Left ventricle myocardium inferior (tissue), 1 donor: ENCODE measurements at regions not wholly inside any gene's neighbourhood (a gene's known extent, or its start where the extent isn't known, plus 50 kb on each side); places are given as distances from the start of the nearest gene placed in this dataset.
"Not testable (repeated sequence)": the region's sequence is repeated elsewhere in the genome, so short reads cannot be mapped to it uniquely, and the experiment has no call there.

ENCODE experiments used
- DNase-seq: peaks from one replicate; pipeline ENCODE4 v3.0.0-alpha.2; 2020
- H3K27ac ChIP-seq: fragments of 200-600 bp; replicated peaks from 2 replicates; pipeline ENCODE4 v1.8.0; 2021
- H3K27me3 ChIP-seq: fragments of 200-600 bp; 2 replicates; pipeline ENCODE4 v1.8.0; 2021; ENCODE audit warnings: low read depth
- H3K36me3 ChIP-seq: fragments of 200-600 bp; 2 replicates; pipeline ENCODE4 v1.8.0; 2021
- H3K4me1 ChIP-seq: fragments of 200-600 bp; 2 replicates; pipeline ENCODE4 v1.8.0; 2021
- H3K4me3 ChIP-seq: fragments of 200-600 bp; 2 replicates; pipeline ENCODE4 v1.8.0; 2021; ENCODE audit warnings: mild to moderate bottlenecking, moderate library complexity
- H3K9me3 ChIP-seq: fragments of 200-600 bp; replicated peaks from 2 replicates; pipeline ENCODE4 v1.8.0; 2021
- CTCF ChIP-seq: fragments of 200-600 bp; IDR thresholded peaks from 2 replicates; pipeline ENCODE4 v1.8.0; 2021; ENCODE audit warnings: antibody characterized with exemption, mild to moderate bottlenecking, borderline replicate concordance
- intact Hi-C: fragments of 100-400 bp; cut with micrococcal nuclease; formaldehyde crosslinking; loops from one replicate; pipeline ENCODE4 v1.11.0; 2022
- donor health status: DM: no; HTN: yes; CAD: no; lungs with severe emphysema.

DNA sequence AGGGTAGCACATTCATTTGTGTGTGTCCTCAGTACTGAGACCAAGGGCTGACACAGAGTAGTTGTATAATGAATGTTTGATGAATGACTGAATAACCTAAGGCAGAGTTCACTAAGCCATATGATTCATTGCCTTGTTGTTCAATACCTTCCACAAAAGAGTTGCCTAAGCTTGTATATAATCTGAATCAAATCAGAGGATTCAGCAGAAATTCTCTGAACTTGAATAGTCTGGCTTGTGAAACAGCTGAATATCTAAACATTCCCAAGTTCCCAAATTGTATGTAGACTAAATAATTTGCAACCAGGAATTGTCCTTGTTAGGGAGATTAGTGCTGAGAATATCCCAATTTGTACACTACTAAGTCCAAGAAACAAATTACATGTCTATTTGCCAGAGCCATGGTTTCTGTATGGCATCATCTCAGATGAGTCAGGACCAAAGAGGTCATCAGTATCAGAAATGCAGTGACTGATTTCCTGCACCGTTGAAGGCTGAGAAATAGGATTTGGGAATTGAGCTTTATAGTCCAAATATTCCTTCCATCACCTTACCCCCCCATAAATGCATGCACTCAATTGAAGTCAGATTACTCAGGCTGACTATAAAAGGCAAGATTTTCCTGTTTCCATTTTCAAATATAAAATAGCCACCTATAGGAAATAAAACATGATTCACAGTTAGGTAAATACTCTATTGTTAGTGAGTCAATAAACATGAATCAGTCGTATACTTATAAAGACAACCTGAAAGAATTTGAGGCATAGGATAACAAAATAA lies 168.7 kb downstream of the PHLDA1 start:
- Histone ChIP-seq H3K4me1 (no peaks in the 10 kb centered on the region), H3K9me3 (no peaks in the 10 kb centered on the region), H3K27me3 (no peaks in the 10 kb centered on the region), H3K36me3 (no peaks in the 10 kb centered on the region), H3K27ac (no peak overlapping the region), H3K4me3 (no peak overlapping the region)
- TF ChIP-seq CTCF, result no peak
- no peak for DNase-seq
- intact Hi-C loops, result no loop called here

DNA sequence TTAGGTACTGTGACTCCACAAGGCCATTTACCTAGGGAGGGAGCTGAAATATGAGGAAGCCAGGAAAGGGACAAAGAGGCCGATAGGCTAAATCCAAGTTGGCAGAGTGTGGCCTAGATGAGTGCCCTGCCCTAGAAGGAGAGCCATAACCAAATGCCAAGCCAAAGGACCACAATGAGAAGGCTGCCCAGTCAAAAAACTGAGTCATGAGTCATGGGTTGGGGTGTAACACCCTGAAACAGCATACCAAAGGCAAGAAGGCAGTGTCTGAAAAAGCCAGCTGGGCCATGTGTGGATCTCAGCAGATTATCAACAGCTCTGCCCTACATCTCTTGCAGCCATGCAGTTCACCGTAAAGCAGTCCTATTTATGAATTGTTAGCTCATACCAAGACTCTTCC lies 171.7 kb downstream of the PHLDA1 start:
- H3K4me1 ChIP-seq, result peaks cover 4% of the 10 kb centered on the region
- no peak overlapping the region for H3K4me3 ChIP-seq
- no peaks in the 10 kb centered on the region for H3K27me3 ChIP-seq
- H3K36me3 ChIP-seq, result no peaks in the 10 kb centered on the region
- H3K27ac ChIP-seq, result no peak overlapping the region
- intact Hi-C loops, result no loop called here
- no peak for TF ChIP-seq CTCF
- no peaks in the 10 kb centered on the region for H3K9me3 ChIP-seq
- no peak for DNase-seq

- no peaks in the 10 kb centered on the region for H3K27me3 ChIP-seq
- H3K4me3 ChIP-seq, result no peak overlapping the region
- H3K9me3 ChIP-seq, result no peaks in the 10 kb centered on the region
- no peak overlapping the region for H3K27ac ChIP-seq
- TF ChIP-seq CTCF, result no peak
- H3K4me1 ChIP-seq, result peaks cover 8% of the 10 kb centered on the region
- DNase-seq, result no peak
- H3K36me3 ChIP-seq, result no peaks in the 10 kb centered on the region
- intact Hi-C loops, result no loop called here
Observed at GRCh38 chr12:75856235-75856634, 175.3 kb downstream of the PHLDA1 start.

- no peak for TF ChIP-seq CTCF
- DNase-seq, result no peak
- Histone ChIP-seq H3K27ac (no peak overlapping the region), H3K4me3 (no peak overlapping the region), H3K36me3 (no peaks in the 10 kb centered on the region), H3K27me3 (no peaks in the 10 kb centered on the region), H3K9me3 (no peaks in the 10 kb centered on the region), H3K4me1 (peaks cover 8% of the 10 kb centered on the region)
- intact Hi-C loops, result no loop called here
Observed at GRCh38 chr12:75855360-75855759, 176.2 kb downstream of the PHLDA1 start.

DNA sequence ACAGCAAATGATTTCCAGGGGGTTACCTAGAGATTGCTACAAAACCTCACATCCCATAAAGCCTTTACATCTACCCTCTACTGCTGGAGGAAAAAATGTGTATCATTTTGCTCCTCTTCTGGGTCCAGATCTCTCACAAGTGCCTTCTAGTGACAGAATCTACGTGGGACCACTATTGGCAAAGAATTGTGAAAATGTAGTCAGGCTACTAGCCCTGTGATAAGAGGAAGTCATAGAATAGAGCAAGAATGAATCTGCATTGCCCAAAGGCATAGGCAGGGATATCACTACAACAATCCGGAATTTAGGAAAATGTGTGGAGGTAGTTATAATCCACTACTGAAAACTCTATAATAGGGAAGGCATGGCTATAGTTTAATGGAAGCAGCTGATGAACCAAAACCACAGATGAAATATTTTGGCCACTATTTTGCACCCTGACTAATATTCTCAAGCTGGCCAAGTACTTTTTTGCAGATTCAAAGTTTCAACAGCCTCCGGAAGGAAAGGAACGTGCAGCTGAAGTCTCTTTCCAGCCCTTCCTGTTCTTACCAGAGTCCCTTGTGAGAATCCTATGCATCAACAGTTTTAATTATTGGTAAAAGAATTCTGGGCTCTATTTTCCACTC lies 176.8 kb downstream of the PHLDA1 start:
- no peak for DNase-seq
- peaks cover 9% of the 10 kb centered on the region for H3K4me1 ChIP-seq
- intact Hi-C loops, result no loop called here
- no peak overlapping the region for H3K4me3 ChIP-seq
- H3K36me3 ChIP-seq, result no peaks in the 10 kb centered on the region
- no peak overlapping the region for H3K27ac ChIP-seq
- TF ChIP-seq CTCF, result no peak
- H3K27me3 ChIP-seq, result no peaks in the 10 kb centered on the region
- H3K9me3 ChIP-seq, result no peaks in the 10 kb centered on the region

- H3K36me3 ChIP-seq, DNase-seq, H3K9me3 ChIP-seq, intact Hi-C loops, H3K4me3 ChIP-seq, H3K27me3 ChIP-seq, H3K27ac ChIP-seq: not testable (repeated sequence)
- peaks cover 16% of the 10 kb centered on the region for H3K4me1 ChIP-seq
Observed at GRCh38 chr12:75854137-75854536, 177.4 kb downstream of the PHLDA1 start.
